ENCODE measurements at regions not wholly inside any gene's neighbourhood (a gene's known extent, or its start where the extent isn't known, plus 50 kb on each side); places are given as distances from the start of the nearest gene placed in this dataset.

- ATAC-seq (ENCODE audit: low FRiP score): no peak
- TF ChIP-seq, protein P1, sequence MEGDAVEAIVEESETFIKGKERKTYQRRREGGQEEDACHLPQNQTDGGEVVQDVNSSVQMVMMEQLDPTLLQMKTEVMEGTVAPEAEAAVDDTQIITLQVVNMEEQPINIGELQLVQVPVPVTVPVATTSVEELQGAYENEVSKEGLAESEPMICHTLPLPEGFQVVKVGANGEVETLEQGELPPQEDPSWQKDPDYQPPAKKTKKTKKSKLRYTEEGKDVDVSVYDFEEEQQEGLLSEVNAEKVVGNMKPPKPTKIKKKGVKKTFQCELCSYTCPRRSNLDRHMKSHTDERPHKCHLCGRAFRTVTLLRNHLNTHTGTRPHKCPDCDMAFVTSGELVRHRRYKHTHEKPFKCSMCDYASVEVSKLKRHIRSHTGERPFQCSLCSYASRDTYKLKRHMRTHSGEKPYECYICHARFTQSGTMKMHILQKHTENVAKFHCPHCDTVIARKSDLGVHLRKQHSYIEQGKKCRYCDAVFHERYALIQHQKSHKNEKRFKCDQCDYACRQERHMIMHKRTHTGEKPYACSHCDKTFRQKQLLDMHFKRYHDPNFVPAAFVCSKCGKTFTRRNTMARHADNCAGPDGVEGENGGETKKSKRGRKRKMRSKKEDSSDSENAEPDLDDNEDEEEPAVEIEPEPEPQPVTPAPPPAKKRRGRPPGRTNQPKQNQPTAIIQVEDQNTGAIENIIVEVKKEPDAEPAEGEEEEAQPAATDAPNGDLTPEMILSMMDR (IDR thresholded peaks at IDR 0.05): no peak
These were observed 1146.9 kb upstream of the NRXN1 start for GRCh38 chr2:52178845-52179244.

GRCh38 chr2:52145005-52145404 is 1113.1 kb upstream of the NRXN1 start:
- no peak for DNase-seq (ENCODE audit: low spot score)
- TF ChIP-seq, protein P1 (IDR thresholded peaks at IDR 0.05): no peak
- ATAC-seq (ENCODE audit: low FRiP score): no peak

More at GRCh38 chr2:52178845-52179244, 1146.9 kb upstream of the NRXN1 start:
- no peak for DNase-seq (ENCODE audit: low spot score)

DNA sequence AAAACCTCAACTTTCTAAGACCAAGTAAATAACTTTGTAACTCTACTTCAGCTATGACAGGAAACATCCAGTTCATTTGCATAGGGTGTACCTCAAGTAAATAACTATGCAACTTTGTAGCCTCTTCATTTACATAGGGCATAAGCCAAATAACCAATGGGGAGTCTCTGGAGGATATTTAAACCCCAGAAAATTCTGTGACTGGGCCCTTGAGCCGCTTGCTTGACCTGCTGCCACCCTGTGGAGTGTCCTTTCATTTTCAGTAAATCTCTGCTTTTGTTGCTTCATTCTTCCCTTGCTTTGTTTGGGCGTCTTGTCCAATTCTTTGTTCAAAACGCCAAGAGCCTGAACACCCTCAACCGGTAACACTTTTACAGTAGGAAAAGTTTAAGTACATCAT is 1112.7 kb upstream of the NRXN1 start:
- no peak for DNase-seq (ENCODE audit: low spot score)

GRCh38 chr2:52141076-52141475 is 1109.1 kb upstream of the NRXN1 start:
- TF ChIP-seq, protein P1 (IDR thresholded peaks at IDR 0.05): no peak
- DNase-seq (ENCODE audit: low spot score) (no peak), ATAC-seq (ENCODE audit: low FRiP score) (no peak)

More for the DNA sequence above, 1112.7 kb upstream of the NRXN1 start:
- no peak for ATAC-seq (ENCODE audit: low FRiP score)
- TF ChIP-seq, protein P1 (IDR thresholded peaks at IDR 0.05): no peak

GRCh38 chr2:52139241-52139640 is 1107.3 kb upstream of the NRXN1 start:
- TF ChIP-seq, protein P1 (IDR thresholded peaks at IDR 0.05): no peak
- no peak for ATAC-seq (ENCODE audit: low FRiP score)

GRCh38 chr2:52135235-52135634 is 1103.3 kb upstream of the NRXN1 start:
- DNase-seq (ENCODE audit: low spot score): no peak

More at GRCh38 chr2:52139241-52139640, 1107.3 kb upstream of the NRXN1 start:
- DNase-seq (ENCODE audit: low spot score): no peak

DNA sequence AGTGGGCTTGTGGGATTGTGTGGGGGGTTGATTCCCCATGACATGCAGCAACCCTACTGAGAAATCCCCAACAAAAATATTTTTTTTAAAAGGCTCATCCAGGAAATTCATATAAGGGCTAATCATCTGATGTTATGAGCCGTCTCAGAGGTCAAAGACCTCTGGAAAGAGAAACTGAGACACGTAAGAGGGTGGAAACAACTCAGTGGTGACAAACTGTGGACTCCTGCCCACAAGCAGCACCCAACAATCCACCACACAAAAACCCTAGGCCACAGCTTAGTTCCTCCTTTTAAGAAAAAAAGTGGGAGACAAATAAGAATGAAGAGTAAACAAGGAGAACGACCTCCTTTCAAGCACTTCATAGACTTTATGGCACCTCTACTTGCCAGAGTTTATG is 1096.1 kb upstream of the NRXN1 start:
- TF ChIP-seq, protein P1 (IDR thresholded peaks at IDR 0.05): no peak
- no peak for ATAC-seq (ENCODE audit: low FRiP score)
- DNase-seq (ENCODE audit: low spot score): no peak

More at GRCh38 chr2:52135235-52135634, 1103.3 kb upstream of the NRXN1 start:
- no peak for ATAC-seq (ENCODE audit: low FRiP score)
- TF ChIP-seq, protein P1 (IDR thresholded peaks at IDR 0.05): no peak

Measured in omental fat pad (tissue), 3 donors.